ENCODE measurements at regions not wholly inside any gene's neighbourhood (a gene's known extent, or its start where the extent isn't known, plus 50 kb on each side); places are given as distances from the start of the nearest gene placed in this dataset.

DNA sequence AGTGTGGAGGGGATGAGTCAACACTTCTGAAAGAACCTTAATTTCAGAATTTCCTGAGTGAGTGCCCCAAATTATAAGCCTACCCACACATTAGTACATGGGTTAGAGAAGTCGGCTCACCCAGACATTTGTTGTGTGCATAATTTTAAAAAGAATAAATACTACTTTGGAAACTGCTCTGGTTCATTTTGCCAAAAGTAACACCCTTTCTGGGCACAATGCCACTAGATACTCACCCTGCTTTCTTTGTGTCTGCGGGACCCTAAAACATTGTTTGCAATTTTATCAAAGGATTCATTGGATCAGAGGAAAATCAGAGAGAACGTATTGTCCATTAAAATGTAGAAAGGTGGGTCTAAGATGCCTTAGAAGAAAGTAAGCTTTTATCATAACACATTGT is 245.5 kb upstream of the NRP1 start:
- no peak overlapping the region for H3K4me3 ChIP-seq (replicated peaks; ENCODE audit: low read depth, low read length)
- TF ChIP-seq, protein P1, sequence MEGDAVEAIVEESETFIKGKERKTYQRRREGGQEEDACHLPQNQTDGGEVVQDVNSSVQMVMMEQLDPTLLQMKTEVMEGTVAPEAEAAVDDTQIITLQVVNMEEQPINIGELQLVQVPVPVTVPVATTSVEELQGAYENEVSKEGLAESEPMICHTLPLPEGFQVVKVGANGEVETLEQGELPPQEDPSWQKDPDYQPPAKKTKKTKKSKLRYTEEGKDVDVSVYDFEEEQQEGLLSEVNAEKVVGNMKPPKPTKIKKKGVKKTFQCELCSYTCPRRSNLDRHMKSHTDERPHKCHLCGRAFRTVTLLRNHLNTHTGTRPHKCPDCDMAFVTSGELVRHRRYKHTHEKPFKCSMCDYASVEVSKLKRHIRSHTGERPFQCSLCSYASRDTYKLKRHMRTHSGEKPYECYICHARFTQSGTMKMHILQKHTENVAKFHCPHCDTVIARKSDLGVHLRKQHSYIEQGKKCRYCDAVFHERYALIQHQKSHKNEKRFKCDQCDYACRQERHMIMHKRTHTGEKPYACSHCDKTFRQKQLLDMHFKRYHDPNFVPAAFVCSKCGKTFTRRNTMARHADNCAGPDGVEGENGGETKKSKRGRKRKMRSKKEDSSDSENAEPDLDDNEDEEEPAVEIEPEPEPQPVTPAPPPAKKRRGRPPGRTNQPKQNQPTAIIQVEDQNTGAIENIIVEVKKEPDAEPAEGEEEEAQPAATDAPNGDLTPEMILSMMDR (IDR thresholded peaks at IDR 0.05; ENCODE audit: low read depth, low read length, missing control alignments): no peak
- no peak for DNase-seq (ENCODE audit: extremely low read depth, low read depth)

DNA sequence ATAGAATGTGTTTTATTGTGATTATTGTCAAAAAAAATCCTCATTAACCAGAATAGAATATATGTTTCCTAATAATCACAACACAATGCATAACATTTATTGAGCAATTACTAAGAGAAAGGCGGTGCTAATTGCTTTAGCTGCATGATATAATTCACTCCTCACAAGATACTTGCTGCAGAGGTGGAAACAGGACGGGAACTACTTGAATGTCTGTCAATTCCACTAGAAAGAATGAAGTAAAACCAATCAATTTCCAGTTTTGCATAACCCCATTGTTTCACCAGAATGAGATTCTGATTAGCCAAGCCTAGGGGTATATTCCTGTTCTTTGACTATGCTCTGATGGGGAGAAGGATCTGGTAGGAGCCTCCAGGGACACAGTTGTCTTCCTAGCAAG is 239.1 kb upstream of the NRP1 start:
- no peak for DNase-seq (ENCODE audit: extremely low read depth, low read depth)
- TF ChIP-seq, protein P1 (IDR thresholded peaks at IDR 0.05; ENCODE audit: low read depth, low read length, missing control alignments): no peak
- no peak overlapping the region for H3K4me3 ChIP-seq (replicated peaks; ENCODE audit: low read depth, low read length)

DNA sequence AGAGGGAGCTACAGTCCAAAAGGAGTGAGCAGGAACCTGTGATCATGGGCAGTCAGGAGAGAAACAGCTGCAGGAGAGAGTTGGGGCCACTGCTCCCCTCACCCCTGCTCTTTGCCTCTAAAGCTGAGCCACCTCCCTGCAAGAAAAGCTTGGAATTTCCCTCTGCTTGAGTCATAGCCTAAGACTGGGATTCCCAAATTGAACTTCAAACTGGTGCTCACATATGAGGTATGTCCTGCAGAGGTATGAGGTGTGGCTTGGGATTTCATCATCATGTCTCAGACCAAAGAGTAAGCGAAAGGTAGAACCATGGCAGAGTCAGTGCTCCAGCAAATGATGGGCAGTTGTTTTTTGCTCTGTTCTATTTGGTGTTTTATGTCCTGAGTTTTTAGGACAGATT is 237.1 kb upstream of the NRP1 start:
- no peak overlapping the region for H3K4me3 ChIP-seq (replicated peaks; ENCODE audit: low read depth, low read length)
- no peak for DNase-seq (ENCODE audit: extremely low read depth, low read depth)
- TF ChIP-seq, protein P1 (IDR thresholded peaks at IDR 0.05; ENCODE audit: low read depth, low read length, missing control alignments): no peak

DNA sequence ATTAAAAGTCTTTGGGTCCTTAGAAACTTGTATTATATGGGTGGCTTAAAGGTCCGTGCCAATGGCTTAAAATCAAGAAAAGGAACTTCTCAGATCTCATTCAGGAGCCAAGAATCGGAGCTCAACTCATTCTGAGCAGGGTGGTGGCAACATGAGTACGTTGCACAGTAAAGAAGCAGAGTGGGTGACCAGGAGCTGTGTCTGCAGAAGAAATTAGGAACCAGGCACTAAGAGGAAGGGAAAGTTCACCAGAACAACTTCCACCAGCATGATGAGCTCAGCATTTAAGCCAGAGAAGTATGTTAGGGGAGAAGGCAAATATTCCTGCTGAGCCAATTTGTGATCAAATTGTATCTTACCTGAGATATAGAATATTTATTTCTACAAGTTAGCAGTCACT is 236.0 kb upstream of the NRP1 start:
- TF ChIP-seq, protein P1 (IDR thresholded peaks at IDR 0.05; ENCODE audit: low read depth, low read length, missing control alignments): no peak
- DNase-seq (ENCODE audit: extremely low read depth, low read depth): no peak
- H3K4me3 ChIP-seq (replicated peaks; ENCODE audit: low read depth, low read length): no peak overlapping the region

DNA sequence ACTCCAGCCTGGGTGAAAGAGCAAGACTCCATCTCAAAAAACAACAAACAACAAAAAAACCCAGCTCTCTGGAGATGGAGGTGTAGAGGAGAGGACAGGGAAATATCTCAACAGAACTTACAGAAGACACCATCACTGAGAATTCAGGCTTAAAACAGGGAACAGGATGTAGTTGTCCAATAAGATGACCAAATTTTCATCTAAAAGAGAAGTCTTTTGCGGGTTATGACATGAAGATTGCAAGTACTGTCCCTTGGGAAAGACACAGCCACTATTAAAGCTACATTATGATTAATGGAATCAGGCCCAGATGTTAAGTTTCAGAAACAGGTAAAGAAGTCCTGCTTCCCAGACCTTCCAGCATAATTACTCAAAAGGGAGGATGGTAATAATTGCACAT is 235.2 kb upstream of the NRP1 start:
- TF ChIP-seq, protein P1 (IDR thresholded peaks at IDR 0.05; ENCODE audit: low read depth, low read length, missing control alignments): no peak
- no peak overlapping the region for H3K4me3 ChIP-seq (replicated peaks; ENCODE audit: low read depth, low read length)
- DNase-seq (ENCODE audit: extremely low read depth, low read depth): no peak

DNA sequence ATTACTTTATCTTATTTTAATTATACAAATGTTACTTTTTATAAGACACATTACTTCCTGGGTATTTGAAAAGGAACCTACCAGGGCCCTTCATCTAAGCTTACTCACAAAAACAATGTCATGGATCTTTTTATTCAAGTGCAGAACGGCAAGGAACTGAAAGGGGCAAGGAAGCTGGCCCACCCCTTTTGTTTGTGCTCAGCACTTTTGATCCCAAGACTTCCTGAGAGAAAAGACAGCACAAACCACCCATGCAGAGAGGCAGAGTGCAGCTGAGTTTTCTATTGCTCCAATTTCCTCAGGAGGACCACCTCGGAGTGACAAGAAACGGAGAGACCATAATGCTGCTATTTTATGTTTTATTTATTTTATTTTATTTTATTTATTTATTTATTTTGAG is 232.0 kb upstream of the NRP1 start:
- no peak overlapping the region for H3K4me3 ChIP-seq (replicated peaks; ENCODE audit: low read depth, low read length)
- no peak for DNase-seq (ENCODE audit: extremely low read depth, low read depth)
- TF ChIP-seq, protein P1 (IDR thresholded peaks at IDR 0.05; ENCODE audit: low read depth, low read length, missing control alignments): no peak

DNA sequence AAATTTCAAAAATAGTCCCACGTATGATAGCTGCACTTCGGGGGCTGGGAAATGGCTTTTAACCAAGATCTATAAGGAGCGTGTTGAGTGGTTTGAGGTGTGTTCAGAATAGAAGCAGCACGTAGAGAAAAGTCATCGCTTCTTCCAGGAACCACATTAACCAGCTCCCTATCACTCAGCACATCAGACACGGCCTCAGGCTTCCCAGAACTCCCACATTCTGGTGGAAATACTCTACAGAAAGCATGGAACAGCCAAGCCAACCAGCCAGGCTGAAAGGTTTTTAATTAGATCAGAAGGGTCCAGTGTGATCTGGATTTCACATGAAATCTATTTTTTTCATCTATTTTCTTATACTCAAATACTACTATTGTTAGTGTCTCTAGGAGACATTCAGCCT is 231.5 kb upstream of the NRP1 start:
- no peak for DNase-seq (ENCODE audit: extremely low read depth, low read depth)
- TF ChIP-seq, protein P1 (IDR thresholded peaks at IDR 0.05; ENCODE audit: low read depth, low read length, missing control alignments): no peak
- H3K4me3 ChIP-seq (replicated peaks; ENCODE audit: low read depth, low read length): no peak overlapping the region
